ENCODE measurements at regions not wholly inside any gene's neighbourhood (a gene's known extent, or its start where the extent isn't known, plus 50 kb on each side); places are given as distances from the start of the nearest gene placed in this dataset.

DNA sequence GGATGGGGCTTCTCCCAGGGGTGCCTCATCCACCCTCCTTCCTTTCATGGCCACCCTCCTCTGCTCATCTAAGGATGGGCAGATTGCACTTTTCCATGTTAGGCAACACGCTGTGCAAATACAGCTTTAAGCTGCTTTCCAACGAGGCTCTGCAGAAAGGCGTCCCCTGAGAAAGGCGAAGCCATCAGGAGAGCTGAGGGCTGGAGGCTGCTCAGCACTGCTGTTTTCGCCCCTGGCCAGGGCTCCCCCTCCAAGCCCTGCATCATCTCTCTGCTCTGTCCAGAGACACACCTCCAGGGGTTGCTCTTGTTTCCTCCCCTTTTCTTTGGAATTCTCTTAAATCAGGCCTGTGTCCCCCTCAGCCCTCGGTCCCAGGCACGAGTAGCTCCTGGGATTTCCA lies 526.1 kb downstream of the CDH26 start:
- TF ChIP-seq, protein P1, sequence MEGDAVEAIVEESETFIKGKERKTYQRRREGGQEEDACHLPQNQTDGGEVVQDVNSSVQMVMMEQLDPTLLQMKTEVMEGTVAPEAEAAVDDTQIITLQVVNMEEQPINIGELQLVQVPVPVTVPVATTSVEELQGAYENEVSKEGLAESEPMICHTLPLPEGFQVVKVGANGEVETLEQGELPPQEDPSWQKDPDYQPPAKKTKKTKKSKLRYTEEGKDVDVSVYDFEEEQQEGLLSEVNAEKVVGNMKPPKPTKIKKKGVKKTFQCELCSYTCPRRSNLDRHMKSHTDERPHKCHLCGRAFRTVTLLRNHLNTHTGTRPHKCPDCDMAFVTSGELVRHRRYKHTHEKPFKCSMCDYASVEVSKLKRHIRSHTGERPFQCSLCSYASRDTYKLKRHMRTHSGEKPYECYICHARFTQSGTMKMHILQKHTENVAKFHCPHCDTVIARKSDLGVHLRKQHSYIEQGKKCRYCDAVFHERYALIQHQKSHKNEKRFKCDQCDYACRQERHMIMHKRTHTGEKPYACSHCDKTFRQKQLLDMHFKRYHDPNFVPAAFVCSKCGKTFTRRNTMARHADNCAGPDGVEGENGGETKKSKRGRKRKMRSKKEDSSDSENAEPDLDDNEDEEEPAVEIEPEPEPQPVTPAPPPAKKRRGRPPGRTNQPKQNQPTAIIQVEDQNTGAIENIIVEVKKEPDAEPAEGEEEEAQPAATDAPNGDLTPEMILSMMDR (conservative IDR thresholded peaks at IDR 0.05) = no peak
- TF ChIP-seq ZFX (IDR thresholded peaks at IDR 0.05) = no peak
